NCI-H2029 (cell line): ENCODE measurements at regions not wholly inside any gene's neighbourhood (a gene's known extent, or its start where the extent isn't known, plus 50 kb on each side); places are given as distances from the start of the nearest gene placed in this dataset.

ENCODE experiments used
- DNase-seq: peaks from one replicate; lab custom pipeline; 2025; lab: John Stamatoyannopoulos, UW

DNA sequence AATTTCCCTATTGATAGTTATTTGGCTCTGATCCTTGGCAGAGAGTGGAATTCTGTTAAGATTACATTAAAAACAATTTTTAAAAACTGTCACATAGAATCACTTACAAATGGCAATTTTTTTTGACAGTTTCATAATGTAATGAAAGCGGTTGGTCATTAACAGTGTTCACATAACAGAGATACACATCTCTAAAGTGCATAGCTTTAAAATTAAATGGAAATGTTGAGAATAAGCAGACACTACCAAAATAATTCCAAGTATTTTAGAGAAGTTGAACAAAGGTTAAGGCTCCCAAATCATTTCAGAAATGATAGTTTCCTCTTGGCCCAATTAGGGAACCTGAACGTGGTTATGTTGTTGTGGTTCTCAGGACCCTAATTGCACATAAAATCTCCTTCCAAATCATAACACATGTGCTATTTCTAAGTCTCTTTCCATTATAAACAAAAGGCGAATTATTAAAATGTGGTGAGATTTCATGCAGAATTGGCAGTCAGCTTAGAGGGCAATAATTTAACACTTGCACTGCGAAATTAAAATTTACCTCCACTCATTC, 528.9 kb upstream of the FZD8 start:
- DNase-seq, result no peak

- no peak for DNase-seq
Measured at GRCh38 chr10:36170142-36170719, 528.1 kb upstream of the FZD8 start.

- DNase-seq, result no peak
Measured at GRCh38 chr10:36168777-36169176, 526.7 kb upstream of the FZD8 start.

GRCh38 chr10:36164556-36165504, 522.7 kb upstream of the FZD8 start:
- no peak for DNase-seq

DNA sequence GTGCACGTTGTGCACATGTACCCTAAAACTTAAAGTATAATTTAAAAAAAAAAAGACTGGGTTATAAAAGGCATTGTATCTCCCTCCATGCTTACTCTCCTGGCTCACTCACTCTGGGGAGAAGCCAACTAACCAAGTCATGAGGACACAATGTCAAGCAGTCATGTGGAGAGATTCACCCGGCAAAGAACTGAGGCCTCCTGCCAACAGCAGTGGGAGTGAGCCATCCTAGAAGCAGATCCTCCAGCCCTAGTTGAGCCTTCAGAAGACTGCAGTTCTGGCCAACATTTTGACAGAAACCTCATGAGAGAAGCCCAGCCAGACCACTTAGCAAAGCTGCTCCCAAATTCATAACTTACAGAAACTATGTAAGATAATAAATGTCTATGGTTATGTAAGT, 521.7 kb upstream of the FZD8 start:
- no peak for DNase-seq

GRCh38 chr10:36157486-36157885, 515.4 kb upstream of the FZD8 start:
- DNase-seq, result no peak

DNA sequence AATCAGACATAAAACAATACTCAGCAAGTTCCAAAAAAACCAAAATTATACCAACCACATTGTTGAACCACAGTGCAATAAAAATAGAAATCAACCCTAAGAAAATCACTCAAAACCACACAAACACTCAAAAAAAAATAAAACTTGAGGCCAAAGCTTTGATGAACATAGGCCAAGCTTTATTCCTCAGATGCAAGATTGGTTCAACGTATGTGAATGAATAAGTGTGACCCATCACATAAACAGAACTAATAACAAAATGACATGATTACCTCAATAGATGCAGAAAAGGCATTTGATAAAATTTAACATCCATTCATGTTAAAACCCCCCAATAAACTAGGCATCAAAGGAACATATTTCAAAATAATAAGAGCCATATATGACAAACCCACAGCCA, 506.1 kb upstream of the FZD8 start:
- DNase-seq, result no peak

- no peak for DNase-seq
Measured at GRCh38 chr10:36147529-36147928, 505.4 kb upstream of the FZD8 start.

- no peak for DNase-seq
Measured at GRCh38 chr10:36141856-36142560, 499.9 kb upstream of the FZD8 start.

DNA sequence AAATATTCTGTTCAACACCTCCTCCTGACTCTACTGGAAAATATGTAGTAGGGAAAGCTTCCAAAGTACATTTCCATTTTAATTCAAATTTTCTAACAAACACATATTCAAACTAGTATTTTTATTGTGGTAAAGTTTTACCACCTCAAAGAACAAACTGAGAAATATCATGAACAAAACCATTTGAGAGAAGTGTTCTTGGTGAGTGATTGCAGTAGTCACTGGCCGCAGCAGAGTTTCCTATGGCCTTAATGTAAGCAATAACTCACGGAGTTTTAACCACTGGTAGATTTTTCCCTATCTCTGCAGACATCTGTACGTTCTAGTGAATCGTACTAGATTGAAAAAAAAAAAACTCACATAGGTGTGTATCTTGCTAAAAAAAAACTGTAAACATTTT, 487.0 kb upstream of the FZD8 start:
- DNase-seq, result no peak

- no peak for DNase-seq
Measured at GRCh38 chr10:36126076-36126475, 484.0 kb upstream of the FZD8 start.

GRCh38 chr10:36119455-36119854, 477.4 kb upstream of the FZD8 start:
- DNase-seq, result no peak

- no peak for DNase-seq
Measured at GRCh38 chr10:36118314-36118713, 476.2 kb upstream of the FZD8 start.

DNA sequence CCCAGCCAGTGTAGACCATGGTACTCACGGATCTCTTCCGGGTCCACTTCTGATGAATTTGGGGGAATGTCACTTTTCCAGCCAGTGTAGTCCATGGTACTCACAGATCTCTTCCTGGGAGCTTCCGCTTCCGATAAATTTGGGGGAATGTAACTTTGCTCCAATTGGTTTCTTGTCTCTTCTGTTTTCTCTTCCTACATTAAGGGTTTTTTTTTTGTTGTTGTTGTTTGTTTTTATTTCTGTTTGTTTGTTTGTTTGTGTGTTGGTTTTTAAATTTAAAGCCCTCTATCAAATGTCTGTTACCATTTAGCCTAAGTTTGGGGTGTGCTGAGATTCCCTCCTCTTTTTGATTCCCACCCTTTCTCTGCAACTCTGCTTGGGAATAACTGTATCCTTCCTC, 475.8 kb upstream of the FZD8 start:
- DNase-seq, result no peak

DNA sequence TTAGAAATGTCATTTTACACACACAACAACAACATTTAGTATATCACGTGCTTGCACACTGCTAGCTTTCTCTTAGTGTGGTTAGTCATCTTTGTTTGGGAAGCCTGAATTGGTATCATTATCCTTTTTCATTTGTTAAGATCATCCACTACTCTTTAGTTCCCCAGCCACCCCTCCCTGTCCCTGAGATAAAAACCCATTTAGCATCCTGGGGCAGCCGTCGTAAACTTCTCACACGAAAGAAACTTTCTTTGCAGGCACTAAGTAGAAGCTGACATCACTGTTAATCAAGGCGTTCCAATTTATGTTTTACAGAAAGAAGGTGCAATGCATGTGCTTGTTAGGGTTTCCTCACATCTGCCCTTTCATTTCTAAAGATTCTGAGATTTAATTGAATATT, 475.1 kb upstream of the FZD8 start:
- DNase-seq, result no peak

- DNase-seq, result no peak
Measured at GRCh38 chr10:36116731-36117130, 474.6 kb upstream of the FZD8 start.

DNA sequence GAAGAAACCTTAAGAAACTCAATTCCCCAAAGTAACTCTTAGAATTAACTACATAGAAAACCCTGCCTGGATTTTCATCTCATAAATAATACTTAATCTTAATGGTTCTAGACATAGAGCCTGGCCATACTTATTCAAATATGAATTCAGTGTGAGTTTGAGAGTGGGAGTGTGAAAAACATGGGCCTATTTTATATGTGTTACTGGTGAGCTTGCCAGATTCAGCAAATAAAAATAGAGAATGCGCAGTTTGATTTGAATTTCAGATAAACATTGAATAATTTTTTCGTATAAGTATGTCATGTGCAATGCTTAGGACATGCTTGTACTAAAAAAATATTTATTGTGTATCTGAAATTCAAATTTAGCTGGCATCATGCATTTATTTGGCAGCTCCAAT, 473.9 kb upstream of the FZD8 start:
- no peak for DNase-seq

DNA sequence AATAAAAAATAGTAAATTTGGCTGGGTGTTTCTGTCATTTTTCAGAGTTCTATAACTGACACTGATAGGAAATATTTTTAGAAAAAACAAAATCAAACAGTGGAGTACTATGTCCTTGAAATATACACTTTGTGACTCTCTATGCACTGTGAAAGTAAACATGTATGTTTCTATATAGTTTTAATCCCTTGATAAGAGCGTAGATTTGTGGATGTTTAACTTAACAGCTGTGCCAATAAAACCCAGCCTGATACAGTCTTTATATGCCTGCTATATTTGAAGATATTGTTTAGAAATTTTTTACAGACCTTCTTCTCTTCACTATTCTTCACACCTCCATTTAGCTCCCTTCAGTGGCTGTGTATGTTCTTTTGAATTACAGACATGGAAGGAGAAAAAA, 473.3 kb upstream of the FZD8 start:
- no peak for DNase-seq

DNA sequence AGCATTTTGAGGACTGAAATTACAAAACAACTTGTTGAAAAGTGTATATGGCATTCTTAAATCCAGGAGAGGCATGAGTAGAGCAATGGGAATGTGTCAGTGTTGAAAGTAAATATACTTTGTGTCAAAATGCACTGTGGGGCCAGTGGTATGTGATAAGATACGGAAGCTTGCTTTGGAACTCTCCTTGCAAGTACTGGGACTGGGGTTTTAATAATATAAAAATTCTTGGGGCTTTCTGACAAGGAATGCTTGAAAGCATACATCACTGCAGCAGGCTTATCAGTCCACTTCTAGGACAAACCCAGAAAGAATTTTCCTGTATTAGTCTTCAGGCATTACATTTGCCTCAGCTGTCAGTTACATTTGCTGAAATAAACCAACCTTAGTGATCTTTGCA, 472.8 kb upstream of the FZD8 start:
- no peak for DNase-seq

GRCh38 chr10:36114141-36114540, 472.0 kb upstream of the FZD8 start:
- DNase-seq, result no peak

DNA sequence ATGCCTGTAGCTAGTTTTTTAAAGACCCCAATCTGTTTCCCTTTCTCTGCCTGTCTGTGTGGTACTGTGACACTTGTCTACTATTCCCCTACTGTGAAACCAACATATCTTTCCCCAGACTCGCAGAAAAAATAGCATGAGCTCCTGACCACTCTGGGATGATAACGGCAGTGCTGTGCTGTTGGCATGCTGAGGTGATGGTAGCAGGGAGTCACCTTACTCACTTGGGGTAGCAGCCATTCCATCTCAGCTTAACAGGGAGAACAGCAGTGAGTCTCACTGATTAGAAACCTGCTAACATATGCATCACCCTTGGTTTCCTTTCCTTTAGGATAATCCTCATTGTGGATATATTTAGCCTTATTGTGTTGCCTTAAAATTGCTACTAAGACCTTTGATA, 469.6 kb upstream of the FZD8 start:
- no peak for DNase-seq

GRCh38 chr10:36110097-36110496, 468.0 kb upstream of the FZD8 start:
- no peak for DNase-seq
